ENCODE measurements at regions not wholly inside any gene's neighbourhood (a gene's known extent, or its start where the extent isn't known, plus 50 kb on each side); places are given as distances from the start of the nearest gene placed in this dataset.
"Not testable (repeated sequence)": the region's sequence is repeated elsewhere in the genome, so short reads cannot be mapped to it uniquely, and the experiment has no call there.

GRCh38 chr2:131622874-131623273, 95.2 kb downstream of the CCDC74A start:
- H3K27me3 Mint-ChIP-seq, result peaks cover 35% of the 10 kb centered on the region
- not testable (repeated sequence) for ATAC-seq (replicated peaks; ENCODE audit: extremely low read depth, poor library complexity, severe bottlenecking); H3K4me1 Mint-ChIP-seq; H3K4me3 Mint-ChIP-seq; DNase-seq (ENCODE audit: low spot score in 2 of 2); H3K36me3 Mint-ChIP-seq (ENCODE audit: insufficient read depth); H3K9me3 Mint-ChIP-seq; H3K27ac Mint-ChIP-seq (ENCODE audit: low read depth)

GRCh38 chr2:131626011-131626410, 98.3 kb downstream of the CCDC74A start:
- H3K4me1 Mint-ChIP-seq; H3K36me3 Mint-ChIP-seq (ENCODE audit: insufficient read depth); H3K4me3 Mint-ChIP-seq; H3K9me3 Mint-ChIP-seq; H3K27ac Mint-ChIP-seq (ENCODE audit: low read depth); ATAC-seq (replicated peaks; ENCODE audit: extremely low read depth, poor library complexity, severe bottlenecking); DNase-seq (ENCODE audit: low spot score in 2 of 2): not testable (repeated sequence)
- peaks cover 14% of the 10 kb centered on the region for H3K27me3 Mint-ChIP-seq

DNA sequence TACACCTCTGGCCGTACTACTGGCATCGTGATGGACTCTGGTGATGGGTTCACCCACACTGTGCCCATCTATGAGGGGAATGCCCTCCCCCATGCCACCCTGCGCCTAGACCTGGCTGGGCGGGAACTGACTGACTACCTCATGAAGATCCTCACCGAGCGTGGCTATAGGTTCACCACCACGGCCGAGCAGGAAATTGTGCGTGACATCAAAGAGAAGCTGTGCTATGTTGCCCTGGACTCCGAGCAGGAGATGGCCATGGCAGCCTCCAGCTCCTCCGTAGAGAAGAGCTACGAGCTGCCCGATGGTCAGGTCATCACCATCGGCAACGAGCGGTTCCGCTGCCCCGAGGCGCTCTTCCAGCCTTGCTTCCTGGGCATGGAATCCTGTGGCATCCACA, 98.9 kb downstream of the CCDC74A start:
- peaks cover 13% of the 10 kb centered on the region for H3K27me3 Mint-ChIP-seq
- H3K36me3 Mint-ChIP-seq (ENCODE audit: insufficient read depth); H3K9me3 Mint-ChIP-seq; H3K4me1 Mint-ChIP-seq; H3K4me3 Mint-ChIP-seq; DNase-seq (ENCODE audit: low spot score in 2 of 2); H3K27ac Mint-ChIP-seq (ENCODE audit: low read depth); ATAC-seq (replicated peaks; ENCODE audit: extremely low read depth, poor library complexity, severe bottlenecking): not testable (repeated sequence)

- DNase-seq (ENCODE audit: low spot score in 2 of 2); ATAC-seq (replicated peaks; ENCODE audit: extremely low read depth, poor library complexity, severe bottlenecking); H3K36me3 Mint-ChIP-seq (ENCODE audit: insufficient read depth); H3K4me1 Mint-ChIP-seq; H3K9me3 Mint-ChIP-seq; H3K4me3 Mint-ChIP-seq; H3K27ac Mint-ChIP-seq (ENCODE audit: low read depth): not testable (repeated sequence)
- peaks cover 10% of the 10 kb centered on the region for H3K27me3 Mint-ChIP-seq
Observed at GRCh38 chr2:131627777-131628176, 100.1 kb downstream of the CCDC74A start.

DNA sequence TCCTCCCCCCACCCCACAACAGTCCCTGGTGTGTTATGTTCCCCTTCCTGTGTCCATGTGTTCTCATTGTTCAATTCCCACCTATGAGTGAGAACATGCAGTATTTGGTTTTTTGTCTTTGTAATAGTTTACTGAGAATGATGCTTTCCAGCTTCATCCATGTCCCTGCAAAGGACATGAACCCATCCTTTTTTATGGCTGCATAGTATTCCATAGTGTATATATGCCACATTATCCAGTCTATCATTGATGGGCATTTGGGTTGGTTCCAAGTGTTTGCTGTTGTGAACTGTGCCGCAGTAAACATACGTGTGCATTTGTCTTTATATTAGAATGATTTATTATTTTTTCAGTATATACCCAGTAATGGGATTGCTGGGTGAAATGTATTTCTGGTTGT, 104.0 kb downstream of the CCDC74A start:
- H3K27ac Mint-ChIP-seq (ENCODE audit: low read depth); ATAC-seq (replicated peaks; ENCODE audit: extremely low read depth, poor library complexity, severe bottlenecking); H3K4me1 Mint-ChIP-seq; H3K36me3 Mint-ChIP-seq (ENCODE audit: insufficient read depth); H3K9me3 Mint-ChIP-seq; DNase-seq (ENCODE audit: low spot score in 2 of 2); H3K4me3 Mint-ChIP-seq: not testable (repeated sequence)
- peaks cover 10% of the 10 kb centered on the region for H3K27me3 Mint-ChIP-seq

DNA sequence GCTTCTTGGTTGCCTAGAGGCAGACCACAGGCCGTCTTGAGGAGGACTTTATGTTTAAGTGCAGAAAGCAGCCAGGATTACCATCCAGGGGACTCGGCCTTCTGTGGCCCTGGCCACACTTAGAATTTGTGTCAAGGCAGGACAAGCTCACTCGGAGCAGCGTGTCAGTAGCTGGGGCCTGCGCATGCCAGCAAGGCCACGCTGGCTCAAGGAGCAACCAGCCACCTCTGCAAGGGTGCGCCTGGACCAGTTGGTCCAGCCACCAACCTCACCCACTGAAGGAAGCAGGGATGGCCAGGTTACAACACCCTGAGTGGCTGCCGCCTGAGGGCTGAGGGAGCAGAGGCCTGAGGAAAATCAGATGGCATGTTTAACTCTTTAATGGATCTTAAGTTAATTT, 105.7 kb downstream of the CCDC74A start:
- not testable (repeated sequence) for H3K36me3 Mint-ChIP-seq (ENCODE audit: insufficient read depth); H3K4me1 Mint-ChIP-seq; ATAC-seq (replicated peaks; ENCODE audit: extremely low read depth, poor library complexity, severe bottlenecking); H3K4me3 Mint-ChIP-seq; DNase-seq (ENCODE audit: low spot score in 2 of 2); H3K27ac Mint-ChIP-seq (ENCODE audit: low read depth); H3K9me3 Mint-ChIP-seq
- H3K27me3 Mint-ChIP-seq, result peaks cover 10% of the 10 kb centered on the region

- not testable (repeated sequence) for H3K4me3 Mint-ChIP-seq; DNase-seq (ENCODE audit: low spot score in 2 of 2); H3K4me1 Mint-ChIP-seq; ATAC-seq (replicated peaks; ENCODE audit: extremely low read depth, poor library complexity, severe bottlenecking); H3K9me3 Mint-ChIP-seq; H3K36me3 Mint-ChIP-seq (ENCODE audit: insufficient read depth); H3K27ac Mint-ChIP-seq (ENCODE audit: low read depth)
- peaks cover 10% of the 10 kb centered on the region for H3K27me3 Mint-ChIP-seq
Observed at GRCh38 chr2:131633827-131634695, 106.4 kb downstream of the CCDC74A start.

DNA sequence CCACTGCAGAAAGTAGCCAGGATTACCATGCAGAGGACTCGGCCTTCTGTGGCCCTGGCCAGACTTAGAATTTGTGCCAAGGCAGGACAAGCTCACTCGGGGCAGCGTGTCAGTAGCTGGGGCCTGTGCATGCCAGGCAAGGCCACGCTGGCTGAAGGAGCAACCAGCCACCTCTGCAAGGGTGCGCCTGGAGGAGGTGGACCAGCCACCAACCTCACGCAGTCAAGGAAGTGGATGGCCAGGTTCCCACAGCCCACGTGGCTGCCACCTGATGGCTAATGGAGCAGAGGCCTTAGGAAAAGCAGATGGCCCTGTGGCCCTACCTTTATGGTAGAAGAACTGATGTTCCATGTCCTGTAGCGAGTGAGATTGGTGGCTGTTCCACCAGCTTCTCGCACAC, 107.9 kb downstream of the CCDC74A start:
- ATAC-seq (replicated peaks; ENCODE audit: extremely low read depth, poor library complexity, severe bottlenecking) (no peak), DNase-seq (ENCODE audit: low spot score in 2 of 2) (no peak)
- Mint-ChIP-seq H3K9me3 (no peaks in the 10 kb centered on the region), H3K36me3 (ENCODE audit: insufficient read depth) (no peaks in the 10 kb centered on the region), H3K27ac (ENCODE audit: low read depth) (no peak overlapping the region), H3K27me3 (peaks cover 10% of the 10 kb centered on the region), H3K4me3 (no peak overlapping the region), H3K4me1 (no peaks in the 10 kb centered on the region)

DNA sequence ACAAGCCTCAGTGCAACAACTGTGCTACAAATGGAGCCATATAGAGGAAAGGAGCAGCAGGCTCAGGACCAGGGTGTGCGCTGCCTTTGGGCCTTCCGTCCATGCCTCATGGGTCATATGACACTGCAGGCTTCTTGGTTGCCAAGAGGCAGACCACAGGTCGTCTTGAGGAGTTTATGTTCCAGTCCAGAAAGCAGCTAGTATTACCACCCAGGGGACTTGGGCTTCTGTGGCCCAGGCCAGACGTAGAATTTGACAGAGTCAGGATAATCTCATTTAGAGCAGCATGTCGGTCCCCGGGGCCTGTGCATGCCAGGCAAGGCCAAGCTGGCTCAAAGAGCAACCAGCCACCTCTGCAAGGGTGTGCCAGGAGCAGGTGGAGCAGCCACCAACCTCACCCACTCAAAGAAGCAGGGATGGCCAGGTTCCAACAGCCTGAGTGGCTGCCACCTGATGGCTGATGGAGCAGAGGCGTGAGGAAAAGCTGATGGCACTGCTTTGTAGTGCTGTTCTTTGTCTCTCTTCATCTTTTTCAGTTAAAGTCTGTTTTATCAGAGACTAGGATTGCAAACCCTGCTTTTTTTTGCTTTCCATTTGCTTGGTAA, 109.1 kb downstream of the CCDC74A start:
- H3K36me3 Mint-ChIP-seq (ENCODE audit: insufficient read depth); H3K4me3 Mint-ChIP-seq; H3K9me3 Mint-ChIP-seq; ATAC-seq (replicated peaks; ENCODE audit: extremely low read depth, poor library complexity, severe bottlenecking); H3K27ac Mint-ChIP-seq (ENCODE audit: low read depth); H3K27me3 Mint-ChIP-seq; DNase-seq (ENCODE audit: low spot score in 2 of 2); H3K4me1 Mint-ChIP-seq: not testable (repeated sequence)

GRCh38 chr2:131639001-131639620, 111.4 kb downstream of the CCDC74A start:
- ATAC-seq (replicated peaks; ENCODE audit: extremely low read depth, poor library complexity, severe bottlenecking); DNase-seq (ENCODE audit: low spot score in 2 of 2); H3K36me3 Mint-ChIP-seq (ENCODE audit: insufficient read depth); H3K4me1 Mint-ChIP-seq; H3K9me3 Mint-ChIP-seq; H3K4me3 Mint-ChIP-seq; H3K27ac Mint-ChIP-seq (ENCODE audit: low read depth): not testable (repeated sequence)
- H3K27me3 Mint-ChIP-seq, result peaks cover 12% of the 10 kb centered on the region

DNA sequence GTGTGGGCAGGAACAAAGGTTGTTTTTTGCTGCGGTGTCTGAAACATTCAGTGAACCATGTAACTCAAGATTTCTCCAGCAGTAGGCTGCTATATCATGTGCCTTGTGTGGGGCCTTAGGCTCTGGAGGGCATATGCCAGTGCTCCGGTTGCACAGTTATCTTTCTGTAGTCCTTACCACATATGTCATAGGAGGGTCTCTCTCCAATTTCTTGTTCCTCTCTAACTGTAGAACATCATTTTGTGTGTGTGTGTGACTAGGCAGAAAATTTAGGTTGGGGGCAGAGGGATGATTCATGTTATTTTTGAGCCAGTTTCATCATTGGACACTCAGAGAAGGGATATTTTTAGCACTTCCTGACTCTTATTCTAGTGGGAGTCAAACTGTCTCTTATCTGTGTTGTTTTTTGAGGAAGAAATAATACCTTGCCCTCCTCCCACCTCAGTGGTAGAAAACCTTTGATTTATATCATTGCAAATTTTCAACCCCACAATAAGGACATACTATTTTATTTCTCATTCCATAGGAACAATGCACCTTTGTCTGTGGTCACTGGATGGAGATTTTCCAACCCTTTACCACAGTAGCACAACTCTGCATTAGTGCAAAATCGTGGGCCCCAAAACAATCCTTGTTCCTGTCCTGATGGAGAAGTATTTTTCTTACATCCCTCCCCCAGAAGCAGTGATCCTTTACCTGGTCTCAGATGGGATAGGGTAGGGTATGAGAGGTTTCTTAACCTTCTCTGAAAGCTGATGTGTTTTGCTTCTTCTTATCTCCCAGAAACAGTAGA, 113.9 kb downstream of the CCDC74A start:
- Mint-ChIP-seq H3K4me3 (no peak overlapping the region), H3K27me3 (peaks cover 32% of the 10 kb centered on the region), H3K9me3 (no peaks in the 10 kb centered on the region), H3K4me1 (no peaks in the 10 kb centered on the region), H3K36me3 (ENCODE audit: insufficient read depth) (no peaks in the 10 kb centered on the region), H3K27ac (ENCODE audit: low read depth) (no peak overlapping the region)
- no peak for ATAC-seq (replicated peaks; ENCODE audit: extremely low read depth, poor library complexity, severe bottlenecking)
- DNase-seq (ENCODE audit: low spot score in 2 of 2), result no peak

GRCh38 chr2:131643180-131643579, 115.5 kb downstream of the CCDC74A start:
- not testable (repeated sequence) for H3K4me1 Mint-ChIP-seq
- peaks cover 42% of the 10 kb centered on the region for H3K27me3 Mint-ChIP-seq

More at GRCh38 chr2:131643180-131643579, 115.5 kb downstream of the CCDC74A start:
- DNase-seq (ENCODE audit: low spot score in 2 of 2); H3K9me3 Mint-ChIP-seq; H3K36me3 Mint-ChIP-seq (ENCODE audit: insufficient read depth); ATAC-seq (replicated peaks; ENCODE audit: extremely low read depth, poor library complexity, severe bottlenecking); H3K4me3 Mint-ChIP-seq; H3K27ac Mint-ChIP-seq (ENCODE audit: low read depth): not testable (repeated sequence)

All from central memory CD8-positive, alpha-beta T cell (primary cell).